NOMO-1 treated with DMSO at 0.1 percent for 48 hours (cell line): ENCODE measurements at regions not wholly inside any gene's neighbourhood (a gene's known extent, or its start where the extent isn't known, plus 50 kb on each side); places are given as distances from the start of the nearest gene placed in this dataset.
A peak's percentile ranks its signal among the peaks of the same experiment; 100 is the strongest.

Experiments used
- DNase-seq: peaks from one replicate; lab custom pipeline; 2025; ENCODE audit not compliant: unreplicated experiment; lab: John Stamatoyannopoulos, UW

DNA sequence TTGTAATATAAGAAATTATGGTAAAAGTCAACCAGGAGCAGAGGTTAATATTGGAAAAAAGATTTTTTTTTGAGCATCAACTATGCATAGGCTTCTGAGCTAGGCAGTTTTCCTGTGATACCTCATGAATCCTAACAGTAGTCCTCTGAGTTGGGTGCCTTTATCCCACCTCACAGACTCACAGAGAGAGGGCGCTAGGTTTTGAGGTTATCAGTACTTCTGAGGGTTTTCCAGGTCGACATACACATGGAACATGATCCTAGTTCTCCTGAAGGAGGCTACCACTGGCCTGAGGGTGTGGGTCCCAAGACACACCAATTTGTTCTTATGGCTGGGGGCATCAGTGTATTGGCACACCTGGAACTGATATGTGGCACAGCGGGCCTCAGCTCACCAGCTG, 358.8 kb upstream of the JAG1 start:
- DNase-seq = no peak

DNA sequence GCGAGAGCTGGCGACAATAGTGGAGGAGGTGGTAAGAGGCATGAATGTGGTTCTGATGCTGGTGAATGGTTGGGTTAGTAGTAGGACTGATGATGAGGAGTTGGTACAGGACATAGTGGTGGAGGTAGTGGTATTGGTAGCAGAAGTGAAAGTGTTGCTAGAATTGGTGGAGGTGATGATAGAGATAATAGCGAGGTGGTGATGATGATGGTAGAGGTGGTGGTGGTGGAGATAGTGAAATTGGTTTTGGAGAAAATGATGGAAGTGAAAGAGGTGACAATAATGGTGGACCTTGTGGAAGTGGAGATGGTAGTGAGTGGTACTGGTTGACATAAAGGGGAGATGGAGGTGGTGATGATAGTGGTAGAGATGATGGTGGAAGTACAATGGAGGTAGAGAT, 360.2 kb upstream of the JAG1 start:
- no peak for DNase-seq

DNA sequence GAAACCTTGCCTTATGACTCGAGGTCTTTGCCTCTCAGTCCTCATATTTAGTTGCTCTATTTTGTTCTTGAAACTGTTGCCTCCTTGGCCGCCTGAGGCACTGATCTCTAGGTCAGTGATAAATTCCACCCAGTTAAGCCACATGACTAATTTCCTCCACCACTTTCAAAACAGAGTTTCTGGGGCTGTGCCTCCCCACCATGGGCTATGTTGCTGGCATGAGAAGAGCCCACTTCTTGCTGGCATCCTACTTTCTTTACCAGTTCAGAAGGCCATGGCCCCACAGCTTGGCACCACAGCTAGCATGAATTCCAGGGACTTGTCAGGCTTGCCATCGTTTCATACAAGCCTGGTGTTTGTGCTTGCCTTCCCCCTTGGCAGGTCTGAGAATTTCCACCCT, 361.4 kb upstream of the JAG1 start:
- no peak for DNase-seq

DNA sequence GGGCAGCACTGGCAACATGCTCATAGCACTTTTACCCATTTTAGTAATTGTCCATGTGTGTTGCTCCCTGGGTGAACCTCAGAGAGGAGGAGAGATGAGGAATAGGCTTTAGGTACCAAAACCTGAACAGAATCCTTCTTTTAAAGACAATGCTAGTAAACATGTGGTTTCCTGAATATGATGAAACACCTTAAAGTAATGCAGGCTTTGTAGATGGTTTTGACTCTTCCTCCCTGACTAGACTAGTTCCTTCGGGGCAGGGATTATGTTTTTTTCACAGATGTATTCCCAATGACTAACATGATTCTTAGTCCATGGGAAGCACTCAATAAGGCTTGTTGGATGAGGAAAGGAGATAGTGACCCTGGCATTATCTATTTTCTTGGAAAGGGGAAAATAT, 367.6 kb upstream of the JAG1 start:
- DNase-seq = no peak

DNA sequence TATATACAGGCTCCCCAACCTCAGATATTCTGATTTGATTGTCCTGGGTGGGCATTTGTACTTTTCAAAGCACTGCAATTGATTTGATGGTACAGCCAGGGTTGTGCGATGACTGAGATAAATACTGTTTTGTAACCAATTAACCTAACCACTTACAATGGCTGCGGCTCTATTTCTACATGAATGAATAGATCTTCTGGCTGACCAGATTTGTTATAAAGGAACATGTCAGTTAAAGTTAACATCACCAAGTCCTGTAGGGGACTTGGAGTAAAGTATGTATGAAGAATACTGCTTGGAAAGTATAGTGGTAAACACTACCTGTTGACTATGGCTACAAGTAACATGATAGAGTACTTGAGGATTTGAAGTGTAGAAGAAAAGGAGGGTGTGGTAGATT, 369.2 kb upstream of the JAG1 start:
- DNase-seq = no peak

DNA sequence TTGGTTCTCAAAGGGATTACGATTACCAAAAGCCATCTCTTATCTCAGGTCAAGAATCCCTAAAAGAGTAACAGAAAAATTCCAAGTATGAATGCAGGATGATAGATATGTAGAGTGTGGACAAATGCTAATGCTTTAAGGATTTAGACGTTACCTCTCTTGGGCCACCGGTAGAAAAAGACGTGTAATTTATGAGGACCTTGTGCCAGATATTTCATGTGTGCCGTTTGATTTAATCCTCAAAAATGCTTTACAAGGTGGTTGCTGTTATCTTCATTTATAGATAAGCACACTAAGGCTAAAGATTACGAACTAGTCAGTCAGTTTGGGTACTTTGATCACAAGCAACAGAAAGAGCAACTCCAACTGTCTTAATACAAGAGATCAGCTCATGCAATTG, 370.8 kb upstream of the JAG1 start:
- DNase-seq = no peak

DNA sequence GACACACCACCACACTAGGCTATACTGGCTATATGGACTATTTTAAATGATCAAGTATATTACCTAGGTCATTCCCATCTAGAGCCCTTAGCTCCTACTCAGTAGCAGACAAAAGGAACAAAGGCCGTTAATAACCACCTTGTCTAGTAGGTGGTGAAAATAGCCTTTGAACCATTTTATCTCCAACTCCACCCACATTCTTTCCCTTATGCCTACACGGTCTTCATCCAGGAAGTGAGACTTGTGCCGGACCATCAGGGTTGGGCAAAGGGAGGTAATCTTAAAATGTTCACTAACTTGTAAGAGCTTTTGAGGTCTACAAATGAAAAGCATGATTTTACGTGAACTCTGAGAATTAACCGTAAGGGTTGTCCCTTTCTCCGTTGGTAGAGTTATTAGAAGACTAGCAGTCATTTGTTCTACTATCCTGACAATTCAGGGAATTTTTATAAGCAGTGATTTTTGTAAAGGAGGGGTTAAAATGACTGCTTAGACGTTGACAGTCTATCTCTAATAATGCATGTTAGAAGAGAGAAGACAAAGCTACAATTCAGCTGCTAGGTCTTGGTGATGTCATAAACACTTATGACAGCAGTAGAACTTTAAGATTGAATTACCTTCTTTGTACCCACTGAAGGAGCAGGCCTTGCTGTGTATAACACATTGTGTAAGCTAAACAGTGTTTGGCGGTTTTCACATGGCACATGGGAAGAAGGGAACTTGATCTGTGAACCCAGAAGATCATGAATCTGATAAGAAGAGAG, 371.8 kb upstream of the JAG1 start:
- DNase-seq = no peak

DNA sequence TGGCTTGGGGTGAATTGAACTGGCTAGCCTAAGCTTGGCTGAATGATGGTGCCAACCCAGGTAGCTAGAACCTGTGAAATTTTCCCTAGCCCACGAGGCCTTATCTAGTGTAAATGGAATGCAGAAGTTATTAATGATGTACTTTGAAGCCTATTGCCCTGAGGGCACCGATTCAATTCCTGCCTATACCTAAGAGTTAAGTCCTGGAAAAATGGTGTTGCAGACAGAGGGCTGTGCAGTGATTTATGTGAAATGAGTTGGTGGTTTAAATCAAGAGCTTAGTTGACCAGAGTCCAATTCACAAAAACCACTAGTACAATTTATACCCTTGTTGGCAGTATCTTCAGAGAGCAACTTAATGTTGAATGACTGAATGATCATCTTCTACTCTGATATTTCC, 373.8 kb upstream of the JAG1 start:
- DNase-seq = no peak

DNA sequence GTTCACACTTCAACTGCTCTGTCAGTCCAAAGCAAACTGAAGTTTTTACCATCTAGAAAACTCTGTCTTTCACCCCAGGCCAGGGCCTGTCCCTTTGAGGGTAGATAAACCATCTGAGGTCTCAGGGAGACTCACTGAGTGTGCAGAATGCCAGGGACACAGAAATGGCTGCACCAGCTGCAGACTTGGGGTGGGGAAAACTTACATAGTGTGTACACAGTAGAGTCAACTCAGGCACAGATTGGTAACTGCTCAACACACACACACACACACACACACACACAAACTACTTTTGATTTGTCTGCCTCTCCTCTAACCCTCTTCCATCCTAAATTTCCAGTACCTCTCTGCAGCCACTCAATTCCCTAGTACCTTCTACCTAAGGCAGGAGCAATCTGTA, 374.9 kb upstream of the JAG1 start:
- no peak for DNase-seq

DNA sequence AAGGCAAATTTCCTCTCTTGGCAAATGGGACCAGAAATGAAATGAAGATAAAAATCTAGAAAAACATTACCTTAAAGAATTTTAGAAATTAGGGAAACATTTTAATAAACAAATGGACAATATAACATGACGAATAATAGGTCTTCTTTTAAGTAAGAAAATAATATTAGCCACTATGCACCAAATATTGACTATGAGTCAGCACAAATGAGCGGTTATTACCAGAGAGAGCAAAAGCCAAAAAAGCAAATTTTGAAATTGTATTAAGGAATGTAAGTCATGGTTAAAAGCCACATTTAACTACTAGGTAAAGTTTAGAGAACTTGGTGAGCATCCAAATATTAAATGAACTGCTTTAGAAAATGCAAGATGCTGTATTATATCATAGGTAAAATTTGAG, 376.6 kb upstream of the JAG1 start:
- no peak for DNase-seq

DNA sequence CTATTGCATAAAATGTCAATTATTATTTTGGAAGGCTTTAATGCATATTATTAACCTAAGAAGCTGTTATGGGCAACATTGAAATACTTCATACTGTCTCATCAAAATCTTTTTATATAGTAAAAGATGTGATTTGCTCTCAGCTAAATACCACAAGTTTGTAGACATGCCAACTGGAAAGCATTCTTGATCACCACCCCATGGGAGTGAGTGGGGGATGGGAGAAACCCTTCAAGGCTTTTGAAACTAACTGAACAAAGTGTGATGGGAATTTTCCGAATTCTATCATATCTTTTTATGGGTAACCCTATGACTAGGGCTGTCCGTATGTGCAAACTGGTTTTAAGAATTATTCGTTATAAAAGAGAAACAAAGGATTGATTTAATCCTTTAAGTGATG, 377.3 kb upstream of the JAG1 start:
- no peak for DNase-seq

DNA sequence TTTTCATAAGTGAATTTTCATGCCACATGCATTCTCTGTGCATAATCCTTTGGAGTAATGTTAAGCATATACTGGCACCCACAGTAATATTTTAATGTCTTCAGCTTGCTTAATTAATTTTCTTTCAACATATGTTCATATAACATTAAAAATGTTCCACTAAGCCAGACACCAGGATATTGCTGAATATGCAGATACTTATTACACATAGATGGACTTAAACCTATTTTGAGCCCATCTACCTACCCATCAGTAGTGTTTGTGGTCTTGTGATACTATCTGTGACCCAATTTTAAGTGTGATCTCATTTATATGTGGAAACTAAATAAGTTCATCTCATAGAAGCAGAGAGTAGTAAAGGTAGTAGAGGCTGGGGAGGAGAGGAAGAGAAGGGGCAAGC, 379.5 kb upstream of the JAG1 start:
- no peak for DNase-seq

DNA sequence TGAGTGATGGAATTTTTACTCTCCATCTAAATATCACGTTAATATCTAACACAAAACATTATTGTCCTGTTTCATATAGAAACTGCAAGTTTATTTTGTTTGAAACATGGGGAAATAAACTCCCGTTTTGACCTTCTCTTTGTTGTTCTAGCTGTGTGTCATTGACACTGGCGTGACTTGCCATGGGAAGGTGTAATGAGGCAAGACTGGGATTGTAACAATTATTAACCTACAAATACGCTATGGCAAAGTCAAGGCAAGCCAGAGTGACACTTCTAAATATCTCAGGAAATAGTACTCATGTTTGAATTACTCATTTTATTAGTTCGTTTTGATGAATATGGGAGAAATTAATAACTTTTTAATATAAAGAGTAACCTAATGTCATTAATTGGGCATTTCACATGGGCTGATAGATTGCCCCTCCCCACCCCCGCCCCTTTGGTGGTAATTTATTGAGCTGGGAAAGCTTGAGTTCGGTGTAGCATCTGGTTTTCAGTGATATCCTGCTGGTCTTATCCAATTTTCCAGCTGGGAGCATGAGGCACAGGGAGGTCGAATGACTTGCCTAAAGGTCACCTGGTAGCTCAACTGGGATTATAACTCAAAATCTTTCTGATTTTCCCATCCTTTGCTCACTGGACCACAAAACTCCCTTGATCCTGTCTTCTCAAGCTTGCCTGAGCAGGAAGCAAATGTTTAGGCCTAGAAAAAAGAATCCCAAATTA, 380.6 kb upstream of the JAG1 start:
- DNase-seq = no peak

DNA sequence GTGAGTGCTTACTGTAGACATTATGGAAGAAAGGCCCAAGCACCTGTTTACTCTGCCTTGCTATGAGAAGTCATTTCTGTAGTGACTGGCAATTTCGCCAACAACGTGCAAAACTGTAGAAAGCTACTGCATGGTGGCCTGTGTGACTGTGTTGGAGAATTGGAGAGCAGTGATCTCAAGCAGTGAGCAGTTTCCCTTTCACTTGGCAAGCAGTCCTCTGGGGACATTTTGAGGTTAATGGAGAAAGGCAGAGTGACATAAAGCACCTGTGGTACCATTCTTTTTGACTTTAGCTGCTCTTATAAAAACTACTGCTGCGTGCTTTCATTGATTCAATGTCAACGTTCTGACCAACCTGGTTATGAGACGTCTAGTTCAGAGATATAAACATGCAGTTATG, 382.6 kb upstream of the JAG1 start:
- DNase-seq = no peak

DNA sequence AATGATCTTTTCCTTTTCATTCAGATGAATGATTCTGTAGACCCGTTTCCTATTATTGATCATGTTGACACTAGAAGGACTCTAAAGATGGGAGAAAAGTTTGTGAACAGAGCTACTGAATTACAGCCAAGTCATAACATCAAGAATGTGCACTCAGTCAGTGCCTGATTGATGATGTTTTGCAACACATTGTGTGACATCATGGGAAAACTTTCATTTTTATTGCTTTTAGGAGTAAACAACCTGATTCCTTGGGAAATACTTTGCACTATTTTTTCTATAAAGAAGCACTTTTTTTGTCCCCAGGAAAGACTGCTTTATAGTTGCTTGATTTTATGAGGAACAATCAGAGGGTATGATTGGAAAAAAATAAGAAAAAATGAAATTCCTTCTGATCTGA, 383.8 kb upstream of the JAG1 start:
- DNase-seq = no peak

DNA sequence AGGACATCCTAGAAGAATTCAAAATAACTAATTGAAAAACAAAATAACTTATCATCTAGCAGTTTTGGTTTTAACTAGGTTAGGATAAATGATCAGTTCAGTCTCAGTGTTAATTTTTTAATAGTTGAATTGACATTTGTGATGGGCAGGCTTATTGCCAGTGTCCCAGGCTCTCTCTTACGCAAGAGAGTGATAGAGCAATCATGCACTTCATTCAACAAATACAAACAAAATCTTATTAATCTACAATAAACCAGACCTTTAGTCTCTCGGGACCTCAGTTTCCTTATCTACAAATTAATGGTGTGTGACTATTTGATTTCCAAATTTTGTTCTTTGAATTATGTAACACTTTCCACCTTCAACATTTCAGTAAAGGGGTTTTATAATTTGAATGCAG, 385.9 kb upstream of the JAG1 start:
- no peak for DNase-seq

DNA sequence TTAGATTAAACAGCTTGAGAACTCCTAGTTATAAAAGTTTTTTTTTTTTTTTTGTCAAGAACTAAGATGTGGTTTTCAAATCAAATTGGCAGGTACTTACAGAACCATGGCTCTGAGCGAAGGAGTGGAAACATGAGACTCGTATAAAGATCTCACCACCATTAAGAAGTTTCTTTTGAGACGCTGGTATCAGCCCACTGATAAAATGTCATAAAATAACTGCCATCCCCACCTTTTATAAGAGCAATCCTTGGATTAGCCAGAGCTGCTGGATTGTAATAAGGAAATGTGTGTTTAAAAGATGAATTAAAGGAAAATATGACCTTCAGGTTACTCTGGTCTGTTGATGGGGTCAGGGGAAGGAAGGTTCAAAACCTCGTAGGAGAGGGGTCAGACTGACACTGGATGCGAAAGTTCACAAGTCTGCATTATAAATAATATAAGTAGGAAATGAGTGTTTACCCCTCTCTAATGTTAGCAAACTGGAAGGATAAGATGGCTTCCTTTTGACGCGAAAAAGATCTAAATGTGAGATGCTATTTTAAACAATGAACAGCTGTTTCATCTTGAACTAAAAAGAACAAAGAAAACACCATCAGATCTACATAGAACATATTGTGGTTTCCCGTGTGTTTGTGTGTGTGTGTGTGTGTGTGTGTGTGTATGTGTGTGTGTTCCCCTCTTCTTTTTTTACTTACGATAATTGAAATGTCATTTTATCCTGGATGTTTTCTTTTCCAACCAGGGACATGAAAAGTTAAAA, 386.8 kb upstream of the JAG1 start:
- DNase-seq = no peak

DNA sequence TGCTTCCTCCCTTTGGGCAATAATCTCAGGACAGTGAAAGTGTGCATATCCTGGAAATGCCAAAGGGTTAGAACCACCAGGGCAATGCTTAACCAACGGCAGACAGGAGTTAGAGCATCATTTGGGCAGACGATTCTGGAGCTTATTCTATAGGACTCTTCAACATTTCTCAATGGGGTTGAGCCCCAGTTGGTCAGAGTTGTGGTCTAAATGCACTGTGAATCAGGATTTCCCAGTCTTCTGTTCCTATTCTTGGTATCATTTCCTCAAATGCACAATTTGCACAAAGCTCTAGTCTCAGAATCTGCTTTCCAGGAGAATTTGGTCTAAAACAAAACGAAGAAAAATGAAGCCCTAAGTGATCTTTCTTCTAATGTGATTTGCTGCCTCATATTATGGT, 389.6 kb upstream of the JAG1 start:
- peak; percentile 69 for DNase-seq

DNA sequence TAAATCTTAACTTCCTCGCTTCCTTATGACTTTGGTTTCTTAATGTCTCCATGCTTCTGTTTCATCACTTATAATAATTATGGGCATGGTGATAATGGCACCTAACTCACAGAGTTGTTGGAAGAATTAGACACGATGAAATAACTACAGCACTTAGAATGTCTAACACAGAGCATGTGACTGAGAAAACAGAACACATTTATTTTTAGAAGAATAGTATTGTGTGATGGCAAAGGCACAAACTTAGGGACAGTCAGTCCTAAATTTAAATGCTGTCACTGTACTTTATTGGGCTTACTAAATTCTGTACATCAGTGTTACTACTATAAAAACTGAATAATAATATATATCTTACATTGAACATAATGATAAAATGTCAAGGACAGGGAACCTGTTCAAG, 391.1 kb upstream of the JAG1 start:
- no peak for DNase-seq

DNA sequence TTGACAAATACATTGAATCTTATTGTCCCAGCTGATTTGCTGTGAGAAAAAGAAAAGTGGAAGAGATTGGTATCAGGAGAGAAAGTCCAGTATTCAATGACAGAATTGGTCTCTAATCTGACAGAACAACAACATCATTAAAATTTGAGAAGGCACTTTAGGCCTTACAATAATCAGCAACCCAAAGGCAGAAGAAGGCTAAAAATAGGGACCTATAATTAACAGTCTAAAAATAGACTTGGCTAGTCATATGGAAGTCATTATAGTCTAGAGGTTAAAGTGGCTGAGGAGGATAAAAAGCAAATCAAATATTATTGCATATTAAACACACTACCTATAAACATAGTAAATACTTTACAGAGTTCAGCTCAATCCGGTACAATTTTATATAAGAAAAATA, 393.6 kb upstream of the JAG1 start:
- peak; percentile 5 for DNase-seq

DNA sequence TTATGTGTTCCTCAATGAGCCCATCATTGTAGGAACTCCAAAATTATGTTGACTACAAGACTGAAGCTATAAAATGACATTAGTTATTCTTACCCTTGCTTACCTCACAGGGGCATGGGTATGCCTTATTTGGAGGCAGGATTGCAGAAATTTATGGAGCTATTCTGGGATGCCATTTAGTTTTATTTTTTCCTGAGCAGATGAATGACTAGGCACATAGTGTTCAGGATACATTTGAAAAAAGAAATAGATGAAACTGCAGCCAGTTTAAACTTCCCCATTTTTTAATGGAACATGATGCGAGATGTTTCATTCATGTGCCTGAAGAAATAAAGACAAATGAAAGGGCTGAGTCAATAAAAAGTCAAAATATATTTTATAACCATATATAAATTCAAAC, 399.2 kb upstream of the JAG1 start:
- no peak for DNase-seq

DNA sequence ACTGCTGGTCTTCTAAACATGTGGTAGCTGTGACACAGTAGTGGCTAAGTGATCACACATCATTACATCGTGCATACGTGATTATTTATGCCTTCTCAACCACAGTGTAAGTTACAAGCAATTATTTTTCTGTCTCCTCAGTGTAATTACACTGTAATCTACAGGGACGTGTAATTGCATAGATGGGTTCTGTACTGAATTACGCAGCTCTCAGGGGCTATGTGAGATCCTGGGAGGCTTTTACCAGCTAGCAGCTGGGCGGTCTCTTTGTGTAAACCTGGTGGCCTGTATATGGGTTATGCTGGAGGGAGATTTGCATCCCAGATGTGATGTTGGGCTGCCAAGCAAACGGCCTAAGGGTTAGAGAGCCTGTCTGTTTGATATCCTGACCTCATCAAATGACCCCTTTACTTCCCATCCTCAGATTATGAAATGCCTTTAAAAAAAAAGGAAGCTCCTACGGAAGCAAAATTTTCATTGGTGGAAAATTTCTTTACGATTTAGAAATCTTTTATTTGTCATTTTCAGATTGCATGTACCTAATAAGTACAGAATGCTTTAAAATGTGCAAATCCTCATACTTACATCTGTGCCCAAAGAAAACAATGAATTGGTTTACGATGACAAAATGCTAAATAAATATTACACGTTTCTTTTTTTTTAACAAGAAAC, 402.8 kb upstream of the JAG1 start:
- peak; percentile 10 for DNase-seq
